Karpas-422 (cell line): ENCODE measurements at regions not wholly inside any gene's neighbourhood (a gene's known extent, or its start where the extent isn't known, plus 50 kb on each side); places are given as distances from the start of the nearest gene placed in this dataset.
"Not testable (repeated sequence)": the region's sequence is repeated elsewhere in the genome, so short reads cannot be mapped to it uniquely, and the experiment has no call there.

Experiments used
- DNase-seq: peaks from one replicate; pipeline ENCODE4 v3.0.0-alpha.2; 2015
- H2AFZ ChIP-seq: fragments of 200-600 bp; sonication (generic); 2 replicates; pipeline ENCODE4 v1.6.1; 2014; ENCODE audit warnings: antibody characterized with exemption, low read length, mixed read lengths
- H3K27ac ChIP-seq: fragments of 200-600 bp; sonication (generic); 2 replicates; pipeline ENCODE4 v1.5.1; 2014; ENCODE audit warnings: mild to moderate bottlenecking, low read length, moderate library complexity
- H3K27me3 ChIP-seq: fragments of 200-600 bp; sonication (generic); 2 replicates; pipeline ENCODE4 v1.6.1; 2014; ENCODE audit warnings: low read length, mixed read lengths
- H3K36me3 ChIP-seq: fragments of 200-600 bp; sonication (generic); 2 replicates; pipeline ENCODE4 v1.6.1; 2014; ENCODE audit warnings: low read length, mixed read lengths; ENCODE audit not compliant: insufficient read depth
- H3K4me1 ChIP-seq: fragments of 200-600 bp; sonication (generic); 2 replicates; pipeline ENCODE4 v1.6.1; 2014; ENCODE audit warnings: mild to moderate bottlenecking, low read length, mixed read lengths
- H3K4me2 ChIP-seq: fragments of 200-600 bp; sonication (generic); 2 replicates; pipeline ENCODE4 v1.6.1; 2014; ENCODE audit warnings: low read length, low read depth, mild to moderate bottlenecking; ENCODE audit not compliant: poor library complexity, severe bottlenecking
- H3K4me3 ChIP-seq: fragments of 200-600 bp; sonication (generic); 2 replicates; pipeline ENCODE4 v1.5.1; 2014; ENCODE audit warnings: mild to moderate bottlenecking, antibody characterized with exemption, low read length, mixed read lengths
- H3K79me2 ChIP-seq: fragments of 200-600 bp; sonication (generic); 2 replicates; pipeline ENCODE4 v1.6.1; 2014; ENCODE audit warnings: mild to moderate bottlenecking, low read length, mixed read lengths
- H3K9ac ChIP-seq: fragments of 200-600 bp; sonication (generic); 2 replicates; pipeline ENCODE4 v1.6.0; 2014; ENCODE audit warnings: low read length
- H3K9me2 ChIP-seq: fragments of 200-600 bp; sonication (generic), shearing (Covaris generic); replicated peaks from 2 replicates; pipeline ENCODE4 v1.6.0; 2014; ENCODE audit warnings: mild to moderate bottlenecking, low read length, moderate library complexity; ENCODE audit not compliant: insufficient read depth
- H3K9me3 ChIP-seq: fragments of 300-700, 200-600 bp; sonication (generic); 2 replicates; pipeline ENCODE4 v1.6.1; 2014; ENCODE audit warnings: low read length, mixed read lengths
- H4K20me1 ChIP-seq: fragments of 200-600 bp; sonication (generic); 2 replicates; pipeline ENCODE4 v1.6.1; 2014; ENCODE audit warnings: mild to moderate bottlenecking, antibody characterized with exemption, low read length, low read depth; ENCODE audit not compliant: insufficient read depth

DNA sequence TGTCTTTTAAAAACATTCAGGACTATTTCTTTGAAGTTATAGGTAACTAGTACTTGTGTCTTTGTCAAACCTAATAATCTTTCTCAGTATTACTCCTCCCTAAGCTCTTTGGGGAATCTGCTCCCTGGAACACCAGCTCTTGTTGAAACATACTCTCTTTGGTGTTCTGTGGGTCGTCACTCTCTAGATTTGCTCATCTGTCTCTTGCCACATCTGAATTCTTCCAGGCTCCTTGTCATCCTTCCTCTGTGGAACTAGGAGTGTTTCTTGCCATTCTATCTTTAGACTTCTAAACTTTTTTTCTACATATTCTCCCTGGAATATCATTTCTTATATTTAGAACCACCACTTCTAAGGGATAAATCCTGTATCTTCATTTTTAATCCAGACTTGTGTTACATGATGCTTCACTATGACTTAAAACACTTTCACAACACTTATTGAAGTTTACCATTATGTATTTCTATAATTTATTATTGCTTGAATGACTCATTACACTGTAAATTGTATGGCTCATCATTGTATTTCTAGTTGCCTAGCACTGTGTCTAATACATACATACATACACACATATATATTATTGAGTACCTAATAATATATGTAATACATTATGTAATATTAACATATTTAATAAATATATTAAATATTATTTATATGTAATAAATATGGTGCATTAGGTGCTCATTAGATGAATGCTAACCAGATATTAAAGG, 186.1 kb downstream of the TMA16 start:
- Histone ChIP-seq H3K4me2 (no peak overlapping the region), H3K4me3 (no peak overlapping the region), H4K20me1 (no peaks in the 10 kb centered on the region), H3K9me2 (no peaks in the 10 kb centered on the region), H3K9ac (no peak overlapping the region), H3K4me1 (peaks cover 6% of the 10 kb centered on the region; the same call in 1 of the 2 replicates), H3K9me3 (no peaks in the 10 kb centered on the region), H3K27ac (no peak overlapping the region), H3K36me3 (no peaks in the 10 kb centered on the region), H3K79me2 (no peaks in the 10 kb centered on the region), H2AFZ (no peak overlapping the region), H3K27me3 (no peaks in the 10 kb centered on the region)
- DNase-seq: no peak

GRCh38 chr4:163681208-163681821, 186.8 kb downstream of the TMA16 start:
- Histone ChIP-seq H2AFZ (no peak overlapping the region), H3K4me2 (no peak overlapping the region), H3K4me1 (peaks cover 6% of the 10 kb centered on the region; the same call in 1 of the 2 replicates), H3K36me3 (no peaks in the 10 kb centered on the region), H3K4me3 (no peak overlapping the region), H3K27me3 (no peaks in the 10 kb centered on the region), H4K20me1 (no peaks in the 10 kb centered on the region), H3K9ac (no peak overlapping the region), H3K27ac (no peak overlapping the region), H3K79me2 (no peaks in the 10 kb centered on the region), H3K9me2 (no peaks in the 10 kb centered on the region), H3K9me3 (no peaks in the 10 kb centered on the region)
- peak; percentile 95 for DNase-seq

GRCh38 chr4:163688856-163689255, 194.4 kb downstream of the TMA16 start:
- DNase-seq: no peak
- H3K79me2 ChIP-seq: no peaks in the 10 kb centered on the region

DNA sequence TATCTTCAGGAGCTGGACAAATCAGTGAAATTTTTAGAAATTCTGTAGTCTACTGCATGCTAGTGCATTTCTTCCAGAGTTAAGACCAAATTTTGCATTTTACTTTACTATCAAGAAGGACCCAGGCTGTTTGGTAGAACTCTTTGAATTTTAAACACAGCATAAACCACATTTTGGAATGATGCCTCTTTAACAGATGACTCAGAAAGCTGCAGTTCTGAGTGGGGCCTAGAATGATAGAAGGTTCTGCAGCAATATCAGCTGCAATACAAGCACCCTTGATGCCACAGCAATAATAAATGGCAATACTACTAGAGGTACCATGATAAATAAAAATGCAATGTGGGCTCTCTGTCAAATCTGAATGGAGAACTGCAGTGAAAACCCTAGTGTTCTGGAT, 198.7 kb downstream of the TMA16 start:
- Histone ChIP-seq H3K4me2 (no peak overlapping the region), H3K4me1 (no peaks in the 10 kb centered on the region)

More at GRCh38 chr4:163688856-163689255, 194.4 kb downstream of the TMA16 start:
- Histone ChIP-seq H3K9me2 (no peaks in the 10 kb centered on the region), H3K4me2 (no peak overlapping the region), H2AFZ (no peak overlapping the region), H3K4me1 (no peaks in the 10 kb centered on the region), H3K36me3 (no peaks in the 10 kb centered on the region), H3K4me3 (no peak overlapping the region), H3K9me3 (no peaks in the 10 kb centered on the region), H3K9ac (no peak overlapping the region), H3K27me3 (no peaks in the 10 kb centered on the region), H4K20me1 (no peaks in the 10 kb centered on the region), H3K27ac (no peak overlapping the region)

DNA sequence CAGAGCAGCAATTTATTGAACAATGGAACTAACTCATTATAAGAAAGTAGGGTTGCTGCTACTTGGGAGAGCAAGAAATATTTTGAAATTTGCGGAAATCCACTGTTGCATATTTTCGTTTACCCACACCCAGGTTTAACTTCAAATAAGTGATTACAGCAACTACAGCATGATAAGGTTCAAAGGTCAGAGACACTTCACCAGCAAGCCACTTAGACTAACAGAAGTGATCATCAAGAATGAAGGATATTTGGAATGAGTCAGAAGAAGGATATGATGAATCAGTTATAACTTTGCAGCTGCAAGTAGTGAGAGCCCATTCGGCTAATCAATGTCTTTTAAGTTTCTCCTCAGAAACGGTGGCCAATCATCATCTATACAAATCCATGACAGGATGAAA, 199.3 kb downstream of the TMA16 start:
- Histone ChIP-seq H3K27me3 (no peaks in the 10 kb centered on the region), H3K4me1 (no peaks in the 10 kb centered on the region)

More for the DNA sequence above, 198.7 kb downstream of the TMA16 start:
- Histone ChIP-seq H3K36me3 (no peaks in the 10 kb centered on the region), H2AFZ (no peak overlapping the region), H3K9me2 (no peaks in the 10 kb centered on the region), H3K4me3 (no peak overlapping the region), H3K79me2 (no peaks in the 10 kb centered on the region), H3K27me3 (no peaks in the 10 kb centered on the region), H3K9me3 (no peaks in the 10 kb centered on the region), H3K9ac (no peak overlapping the region), H4K20me1 (no peaks in the 10 kb centered on the region), H3K27ac (no peak overlapping the region)
- DNase-seq: no peak

GRCh38 chr4:163694385-163694784, 199.9 kb downstream of the TMA16 start:
- no peak overlapping the region for H3K9ac ChIP-seq
- H3K27ac ChIP-seq: no peak overlapping the region
- DNase-seq: no peak
- no peaks in the 10 kb centered on the region for H3K79me2 ChIP-seq
- H3K4me2 ChIP-seq: no peak overlapping the region
- H2AFZ ChIP-seq: no peak overlapping the region
- H3K9me2 ChIP-seq: no peaks in the 10 kb centered on the region
- H3K36me3 ChIP-seq: no peaks in the 10 kb centered on the region
- no peak overlapping the region for H3K4me3 ChIP-seq
- no peaks in the 10 kb centered on the region for H4K20me1 ChIP-seq
- H3K27me3 ChIP-seq: no peaks in the 10 kb centered on the region
- H3K4me1 ChIP-seq: no peaks in the 10 kb centered on the region
- no peaks in the 10 kb centered on the region for H3K9me3 ChIP-seq

More for the DNA sequence above, 199.3 kb downstream of the TMA16 start:
- Histone ChIP-seq H3K4me3 (no peak overlapping the region), H4K20me1 (no peaks in the 10 kb centered on the region), H3K9me2 (no peaks in the 10 kb centered on the region), H3K9me3 (no peaks in the 10 kb centered on the region), H2AFZ (no peak overlapping the region), H3K9ac (no peak overlapping the region), H3K36me3 (no peaks in the 10 kb centered on the region), H3K27ac (no peak overlapping the region), H3K4me2 (no peak overlapping the region), H3K79me2 (no peaks in the 10 kb centered on the region)
- DNase-seq: no peak

GRCh38 chr4:163697121-163697520, 202.6 kb downstream of the TMA16 start:
- Histone ChIP-seq H3K36me3 (no peaks in the 10 kb centered on the region), H2AFZ (no peak overlapping the region), H3K27ac (no peak overlapping the region), H3K4me3 (no peak overlapping the region), H3K4me1 (no peaks in the 10 kb centered on the region), H3K4me2 (no peak overlapping the region), H3K79me2 (no peaks in the 10 kb centered on the region), H3K9me2 (no peaks in the 10 kb centered on the region), H4K20me1 (no peaks in the 10 kb centered on the region), H3K27me3 (no peaks in the 10 kb centered on the region), H3K9ac (no peak overlapping the region), H3K9me3 (no peaks in the 10 kb centered on the region)
- no peak for DNase-seq

GRCh38 chr4:163700383-163700782, 205.9 kb downstream of the TMA16 start:
- H3K9me3 ChIP-seq, H3K9ac ChIP-seq, H3K27me3 ChIP-seq, H4K20me1 ChIP-seq, H3K27ac ChIP-seq, H3K4me1 ChIP-seq, H3K4me2 ChIP-seq, DNase-seq, H2AFZ ChIP-seq, H3K4me3 ChIP-seq, H3K36me3 ChIP-seq, H3K9me2 ChIP-seq, H3K79me2 ChIP-seq: not testable (repeated sequence)
